SK-N-SH treated with all-trans-retinoic acid at 6 μM for 48 hours (cell line): ENCODE measurements at regions not wholly inside any gene's neighbourhood (a gene's known extent, or its start where the extent isn't known, plus 50 kb on each side); places are given as distances from the start of the nearest gene placed in this dataset.

Source experiments
- ATAC-seq: fragments of 200-7000 bp; cut with Tn5 transposase; 3 replicates; pipeline ENCODE4 v1.9.1; 2020; ENCODE audit warnings: mild to moderate bottlenecking, moderate library complexity
- ARNTL ChIP-seq: fragments of 450-650 bp; formaldehyde crosslinking; IDR thresholded peaks from 2 replicates; pipeline ENCODE4 v1.5.0; 2020; ENCODE audit warnings: low read depth, mild to moderate bottlenecking, moderate library complexity, borderline replicate concordance
- BACH2 ChIP-seq: fragments of 250-450 bp; sonication (Bioruptor Pico); IDR thresholded peaks from 2 replicates; pipeline ENCODE4 v1.9.0; 2021; ENCODE audit warnings: mild to moderate bottlenecking, borderline replicate concordance
- CREB5 ChIP-seq: fragments of 250-450 bp; sonication (Bioruptor Pico); IDR thresholded peaks from 2 replicates; pipeline ENCODE4 v1.5.1; 2020; ENCODE audit warnings: low read depth, mild to moderate bottlenecking, moderate library complexity
- CSRNP3 ChIP-seq: fragments of 250-450 bp; sonication (Bioruptor Pico); IDR thresholded peaks from 2 replicates; pipeline ENCODE4 v1.5.1; 2021; ENCODE audit warnings: mild to moderate bottlenecking, moderate library complexity
- ESRRG ChIP-seq: fragments of 250-450 bp; sonication (Bioruptor Pico); IDR thresholded peaks from 2 replicates; pipeline ENCODE4 v1.6.1; 2021; ENCODE audit warnings: mild to moderate bottlenecking
- GLIS3 ChIP-seq: fragments of 250-450 bp; sonication (Bioruptor Pico); IDR thresholded peaks from 2 replicates; pipeline ENCODE4 v1.5.0; 2020; ENCODE audit warnings: mild to moderate bottlenecking, moderate library complexity
- ISL1 ChIP-seq: fragments of 250-450 bp; sonication (Bioruptor Pico); IDR thresholded peaks from 2 replicates; pipeline ENCODE4 v2.1.2; 2022; ENCODE audit warnings: mild to moderate bottlenecking, moderate library complexity
- POU6F1 ChIP-seq: fragments of 250-450 bp; sonication (Bioruptor Pico); IDR thresholded peaks from 2 replicates; pipeline ENCODE4 v1.8.0; 2021; ENCODE audit warnings: low read depth, mild to moderate bottlenecking, moderate library complexity, borderline replicate concordance
- PPARA ChIP-seq: fragments of 250-450 bp; sonication (Bioruptor Pico); IDR thresholded peaks from 2 replicates; pipeline ENCODE4 v1.5.0; 2020; ENCODE audit warnings: mild to moderate bottlenecking, borderline replicate concordance
- RARB ChIP-seq: fragments of 250-450 bp; sonication (Bioruptor Pico); IDR thresholded peaks from 2 replicates; pipeline ENCODE4 v1.8.0; 2021; ENCODE audit warnings: mild to moderate bottlenecking, moderate library complexity
- SNAI2 ChIP-seq: fragments of 250-450 bp; sonication (Bioruptor Pico); IDR thresholded peaks from 2 replicates; pipeline ENCODE4 v1.5.0; 2020; ENCODE audit warnings: mild to moderate bottlenecking, moderate library complexity
- TCF4 ChIP-seq: fragments of 250-450 bp; sonication (Bioruptor Pico); IDR thresholded peaks from 2 replicates; pipeline ENCODE4 v1.8.0; 2021; ENCODE audit warnings: mild to moderate bottlenecking, moderate library complexity, borderline replicate concordance
- TOX ChIP-seq: fragments of 250-450 bp; sonication (Bioruptor Pico); IDR thresholded peaks from 2 replicates; pipeline ENCODE4 v1.8.0; 2021; ENCODE audit warnings: mild to moderate bottlenecking, moderate library complexity, borderline replicate concordance
- TSHZ2 ChIP-seq: fragments of 250-450 bp; sonication (Bioruptor Pico); IDR thresholded peaks from 2 replicates; pipeline ENCODE4 v1.5.0; 2020; ENCODE audit warnings: mild to moderate bottlenecking, moderate library complexity
- ZC3H10 ChIP-seq: fragments of 250-450 bp; sonication (Bioruptor Pico); IDR thresholded peaks from 2 replicates; pipeline ENCODE4 v1.5.1; 2021; ENCODE audit warnings: mild to moderate bottlenecking, moderate library complexity
- ZFP3 ChIP-seq: fragments of 250-450 bp; sonication (Bioruptor Pico); IDR thresholded peaks from 2 replicates; pipeline ENCODE4 v1.5.0; 2020; ENCODE audit warnings: mild to moderate bottlenecking, moderate library complexity
- ZFP30 ChIP-seq: fragments of 450-650 bp; formaldehyde crosslinking; IDR thresholded peaks from 2 replicates; pipeline ENCODE4 v1.5.0; 2022; ENCODE audit warnings: mild to moderate bottlenecking, moderate library complexity
- ZNF565 ChIP-seq: fragments of 450-650 bp; formaldehyde crosslinking; conservative IDR thresholded peaks from 2 replicates; pipeline ENCODE4 v1.5.0; 2020; ENCODE audit warnings: low read depth, mild to moderate bottlenecking, moderate library complexity
- ZNF70 ChIP-seq: fragments of 450-650 bp; formaldehyde crosslinking; IDR thresholded peaks from 2 replicates; pipeline ENCODE4 v1.5.0; 2020; ENCODE audit warnings: mild to moderate bottlenecking, moderate library complexity
- ZNF8 ChIP-seq: fragments of 450-650 bp; formaldehyde crosslinking; IDR thresholded peaks from 2 replicates; pipeline ENCODE4 v1.5.0; 2020; ENCODE audit warnings: mild to moderate bottlenecking, moderate library complexity
- TF ChIP-seq, protein P1 (sequence below): fragments of 250-450 bp; sonication (Bioruptor Pico); IDR thresholded peaks from 2 replicates; pipeline ENCODE4 v1.8.0; 2020; ENCODE audit warnings: mild to moderate bottlenecking, moderate library complexity, borderline replicate concordance

DNA sequence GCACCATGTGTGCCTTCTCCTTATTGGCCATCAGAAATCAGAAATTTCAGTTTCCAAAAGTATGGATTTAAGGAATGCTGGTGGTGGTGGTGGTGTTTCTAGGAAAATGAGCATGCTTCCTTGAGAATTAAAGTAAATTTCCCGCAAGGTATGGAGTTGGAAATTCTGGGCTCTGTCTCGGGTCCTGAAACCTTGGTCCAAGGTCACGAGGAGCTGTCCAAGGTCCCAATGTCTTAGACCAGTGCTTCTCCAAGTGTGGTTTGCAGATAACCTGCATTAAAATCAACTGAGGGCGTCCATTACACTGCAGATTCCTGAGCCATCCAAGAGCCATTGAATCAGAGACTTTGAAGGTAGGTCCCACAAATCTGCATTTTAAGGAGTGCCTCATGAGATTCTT lies 210.9 kb upstream of the PKDCC start (continued):
- peak; percentile 68; the same call in 1 of the 2 replicates for TF ChIP-seq TSHZ2 (CRISPR knock-in tag)
- peak; percentile 55 for TF ChIP-seq ISL1
- no peak for TF ChIP-seq CSRNP3 (CRISPR knock-in tag)
- TF ChIP-seq ARNTL: no peak
- TF ChIP-seq ESRRG (CRISPR knock-in tag): peak; percentile 79; the same call in 1 of the 2 replicates
- peak; percentile 99 for TF ChIP-seq SNAI2 (CRISPR knock-in tag)
- TF ChIP-seq, protein P1, sequence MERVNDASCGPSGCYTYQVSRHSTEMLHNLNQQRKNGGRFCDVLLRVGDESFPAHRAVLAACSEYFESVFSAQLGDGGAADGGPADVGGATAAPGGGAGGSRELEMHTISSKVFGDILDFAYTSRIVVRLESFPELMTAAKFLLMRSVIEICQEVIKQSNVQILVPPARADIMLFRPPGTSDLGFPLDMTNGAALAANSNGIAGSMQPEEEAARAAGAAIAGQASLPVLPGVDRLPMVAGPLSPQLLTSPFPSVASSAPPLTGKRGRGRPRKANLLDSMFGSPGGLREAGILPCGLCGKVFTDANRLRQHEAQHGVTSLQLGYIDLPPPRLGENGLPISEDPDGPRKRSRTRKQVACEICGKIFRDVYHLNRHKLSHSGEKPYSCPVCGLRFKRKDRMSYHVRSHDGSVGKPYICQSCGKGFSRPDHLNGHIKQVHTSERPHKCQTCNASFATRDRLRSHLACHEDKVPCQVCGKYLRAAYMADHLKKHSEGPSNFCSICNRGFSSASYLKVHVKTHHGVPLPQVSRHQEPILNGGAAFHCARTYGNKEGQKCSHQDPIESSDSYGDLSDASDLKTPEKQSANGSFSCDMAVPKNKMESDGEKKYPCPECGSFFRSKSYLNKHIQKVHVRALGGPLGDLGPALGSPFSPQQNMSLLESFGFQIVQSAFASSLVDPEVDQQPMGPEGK (CRISPR knock-in tag): no peak
- peak; percentile 88 for TF ChIP-seq ZNF565 (CRISPR knock-in tag)
- no peak for TF ChIP-seq TOX (CRISPR knock-in tag)
- TF ChIP-seq ZC3H10: no peak

DNA sequence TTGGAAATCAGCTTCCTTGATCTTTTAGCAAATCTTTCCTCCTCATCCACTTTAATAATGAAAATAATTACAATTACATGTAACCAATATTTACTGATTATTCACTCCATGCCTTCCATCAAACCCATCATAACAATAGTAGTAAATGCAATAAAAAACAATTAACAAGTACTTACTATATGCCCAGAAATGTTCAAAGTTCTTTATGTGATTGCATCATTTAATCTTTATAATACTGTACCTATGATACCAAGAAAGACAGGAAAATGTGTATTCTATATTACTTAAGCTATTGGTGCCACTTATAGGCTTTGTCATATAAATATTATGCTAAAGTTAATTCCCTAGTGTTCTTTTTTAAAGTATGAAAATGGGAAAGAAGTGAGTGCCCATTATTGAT lies 210.2 kb upstream of the PKDCC start:
- no peak for ATAC-seq

More for the DNA sequence above, 210.2 kb upstream of the PKDCC start:
- TF ChIP-seq SNAI2 (CRISPR knock-in tag) (no peak), BACH2 (no peak), ZNF565 (CRISPR knock-in tag) (no peak), TOX (CRISPR knock-in tag) (no peak), ZNF8 (CRISPR knock-in tag) (no peak), TCF4 (CRISPR knock-in tag) (no peak), ARNTL (no peak), GLIS3 (CRISPR knock-in tag) (no peak), RARB (CRISPR knock-in tag) (no peak), ZFP30 (CRISPR knock-in tag) (no peak), ISL1 (no peak), CREB5 (CRISPR knock-in tag) (no peak), PPARA (CRISPR knock-in tag) (no peak), ZNF70 (no peak), CSRNP3 (CRISPR knock-in tag) (no peak), POU6F1 (CRISPR knock-in tag) (no peak), TSHZ2 (CRISPR knock-in tag) (no peak), ZFP3 (CRISPR knock-in tag) (no peak)
- TF ChIP-seq, protein P1 (CRISPR knock-in tag): no peak
- TF ChIP-seq, all 23 proteins: peak for 0
